Choroid plexus epithelial cell (primary cell): ENCODE measurements at regions not wholly inside any gene's neighbourhood (a gene's known extent, or its start where the extent isn't known, plus 50 kb on each side); places are given as distances from the start of the nearest gene placed in this dataset.

Source experiments
- DNase-seq: peaks from one replicate; pipeline ENCODE4 v3.0.0-alpha.2; 2010; ENCODE audit warnings: low read depth
- H3K4me3 ChIP-seq: 2 replicates; pipeline ENCODE4 v1.5.1; 2011; ENCODE audit warnings: low read depth, mild to moderate bottlenecking, control low read depth, low read length, moderate library complexity
- TF ChIP-seq, protein P1 (sequence below): conservative IDR thresholded peaks from 2 replicates; pipeline ENCODE4 v1.5.1; 2011; ENCODE audit warnings: low read depth, mild to moderate bottlenecking, control low read depth, inconsistent platforms, low read length, moderate library complexity

DNA sequence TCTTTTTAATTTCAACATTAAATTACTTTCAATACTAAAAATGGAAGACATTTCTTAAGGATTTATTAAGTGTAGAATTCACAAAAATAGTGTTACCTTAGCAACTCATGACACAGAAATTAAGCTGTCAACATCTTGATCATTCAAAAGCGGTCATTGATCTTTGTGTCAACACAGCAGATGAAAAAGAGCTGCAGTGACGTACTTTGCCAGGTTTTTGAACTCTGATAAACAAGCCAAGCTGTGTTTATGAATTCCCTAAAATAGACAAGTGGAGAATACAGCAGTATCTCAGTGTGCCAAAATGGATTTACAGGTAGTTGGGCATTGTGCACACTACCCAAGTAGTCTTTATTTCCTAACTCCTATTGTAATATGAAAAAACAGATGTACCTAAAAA lies 1141.8 kb upstream of the PCDH7 start:
- H3K4me3 ChIP-seq, result no peak overlapping the region
- TF ChIP-seq, protein P1, sequence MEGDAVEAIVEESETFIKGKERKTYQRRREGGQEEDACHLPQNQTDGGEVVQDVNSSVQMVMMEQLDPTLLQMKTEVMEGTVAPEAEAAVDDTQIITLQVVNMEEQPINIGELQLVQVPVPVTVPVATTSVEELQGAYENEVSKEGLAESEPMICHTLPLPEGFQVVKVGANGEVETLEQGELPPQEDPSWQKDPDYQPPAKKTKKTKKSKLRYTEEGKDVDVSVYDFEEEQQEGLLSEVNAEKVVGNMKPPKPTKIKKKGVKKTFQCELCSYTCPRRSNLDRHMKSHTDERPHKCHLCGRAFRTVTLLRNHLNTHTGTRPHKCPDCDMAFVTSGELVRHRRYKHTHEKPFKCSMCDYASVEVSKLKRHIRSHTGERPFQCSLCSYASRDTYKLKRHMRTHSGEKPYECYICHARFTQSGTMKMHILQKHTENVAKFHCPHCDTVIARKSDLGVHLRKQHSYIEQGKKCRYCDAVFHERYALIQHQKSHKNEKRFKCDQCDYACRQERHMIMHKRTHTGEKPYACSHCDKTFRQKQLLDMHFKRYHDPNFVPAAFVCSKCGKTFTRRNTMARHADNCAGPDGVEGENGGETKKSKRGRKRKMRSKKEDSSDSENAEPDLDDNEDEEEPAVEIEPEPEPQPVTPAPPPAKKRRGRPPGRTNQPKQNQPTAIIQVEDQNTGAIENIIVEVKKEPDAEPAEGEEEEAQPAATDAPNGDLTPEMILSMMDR, result no peak
- DNase-seq, result no peak

DNA sequence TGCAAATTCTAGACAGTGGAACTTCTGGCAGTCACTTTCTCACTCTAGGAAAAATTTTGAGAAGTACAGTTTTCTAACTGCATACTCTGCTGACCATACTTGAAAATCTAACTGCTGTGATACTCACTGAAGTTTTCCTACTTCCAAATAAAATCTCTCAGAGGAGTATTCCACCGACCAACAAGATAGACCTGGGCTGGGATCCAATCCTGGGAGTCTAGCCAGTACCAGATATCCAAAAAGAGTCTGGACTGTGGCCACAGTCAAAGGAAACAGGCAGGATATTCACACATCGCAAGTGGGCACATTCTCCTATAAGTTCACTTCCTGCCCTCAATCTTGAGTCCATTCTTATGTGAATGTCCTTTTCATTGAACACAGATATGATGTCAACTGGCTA lies 1138.7 kb upstream of the PCDH7 start:
- no peak overlapping the region for H3K4me3 ChIP-seq
- TF ChIP-seq, protein P1, result no peak
- no peak for DNase-seq

GRCh38 chr4:29588617-29589016 lies 1131.6 kb upstream of the PCDH7 start:
- H3K4me3 ChIP-seq, result no peak overlapping the region
- TF ChIP-seq, protein P1, result no peak
- no peak for DNase-seq

GRCh38 chr4:29596228-29596627 lies 1123.9 kb upstream of the PCDH7 start:
- TF ChIP-seq, protein P1, result no peak
- no peak for DNase-seq
- no peak overlapping the region for H3K4me3 ChIP-seq

DNA sequence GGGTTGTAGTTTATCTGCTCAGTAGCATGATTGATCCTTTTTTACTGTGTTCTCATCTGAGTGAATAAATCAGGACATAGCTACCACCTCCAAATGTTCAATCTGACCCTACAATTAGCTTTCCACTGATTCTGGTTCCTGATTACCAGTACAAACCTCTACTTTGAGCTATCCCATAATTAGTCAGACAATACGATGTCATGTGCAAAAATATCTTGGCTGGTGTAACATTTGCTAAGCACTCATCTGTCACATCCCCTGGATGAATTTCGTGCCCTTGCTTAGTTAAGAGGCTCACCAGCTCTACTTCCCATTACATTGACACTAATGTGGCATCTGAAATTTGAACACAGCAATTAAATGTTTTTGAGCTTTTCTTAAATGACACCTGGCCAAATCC lies 1101.0 kb upstream of the PCDH7 start:
- TF ChIP-seq, protein P1, result no peak
- H3K4me3 ChIP-seq, result no peak overlapping the region
- no peak for DNase-seq

GRCh38 chr4:29632199-29632598 lies 1088.0 kb upstream of the PCDH7 start:
- DNase-seq, result no peak
- H3K4me3 ChIP-seq, result no peak overlapping the region
- TF ChIP-seq, protein P1, result no peak

DNA sequence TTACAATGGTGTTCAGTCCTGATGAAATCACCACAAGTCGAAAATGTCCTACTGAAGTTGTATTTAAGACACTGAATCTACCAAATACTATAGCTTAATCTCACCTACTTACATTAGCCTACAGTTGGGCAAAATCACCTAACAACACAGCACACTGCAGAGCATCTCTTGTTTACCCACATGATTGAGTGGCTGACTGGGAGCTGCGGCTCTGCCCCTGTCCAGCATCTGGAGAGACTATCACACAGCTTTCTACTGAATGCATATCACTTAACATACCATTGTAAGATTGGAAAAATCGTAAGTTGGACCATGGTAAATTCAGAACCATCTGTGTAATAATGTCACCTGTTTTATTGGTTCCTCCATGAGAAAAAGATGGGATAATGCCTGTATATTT lies 1083.2 kb upstream of the PCDH7 start:
- H3K4me3 ChIP-seq, result no peak overlapping the region
- DNase-seq, result no peak
- TF ChIP-seq, protein P1, result no peak
